HL-60/S4 treated with retinoic acid at 250 ng/mL for 4 days and 3 days (cell line): ENCODE measurements at regions not wholly inside any gene's neighbourhood (a gene's known extent, or its start where the extent isn't known, plus 50 kb on each side); places are given as distances from the start of the nearest gene placed in this dataset.

Experiments
- in situ Hi-C: fragments of 300-500 bp; cut with MboI; formaldehyde crosslinking; loops from 2 replicates; pipeline ENCODE4 v1.7.0; 2022; ENCODE audit warnings: low sequenced_read_pairs

DNA sequence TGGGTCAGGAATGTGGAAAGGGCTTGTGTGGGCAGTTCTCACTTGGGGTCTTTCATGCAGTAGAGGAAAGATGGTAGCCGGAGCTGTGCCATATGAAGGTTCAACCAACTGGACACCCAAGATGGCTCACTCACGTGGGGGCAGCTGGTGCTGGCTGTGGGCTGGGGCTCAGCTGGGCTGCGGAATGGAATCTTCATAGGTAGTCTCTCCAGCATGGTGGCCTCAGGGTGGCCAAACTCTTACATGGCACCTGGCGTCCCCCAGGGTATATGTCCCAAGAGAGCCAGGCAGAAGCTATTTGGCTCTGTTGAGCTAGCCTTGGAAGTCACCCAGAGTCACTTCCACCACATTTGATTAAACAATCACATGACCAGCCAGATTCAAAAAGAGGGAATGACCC, 163.1 kb upstream of the KLHL29 start:
- in situ Hi-C loops: loop anchor here (25.0 kb wide), 1 partner anchor 240 kb away; no protein-coding TSS in a partner anchor

DNA sequence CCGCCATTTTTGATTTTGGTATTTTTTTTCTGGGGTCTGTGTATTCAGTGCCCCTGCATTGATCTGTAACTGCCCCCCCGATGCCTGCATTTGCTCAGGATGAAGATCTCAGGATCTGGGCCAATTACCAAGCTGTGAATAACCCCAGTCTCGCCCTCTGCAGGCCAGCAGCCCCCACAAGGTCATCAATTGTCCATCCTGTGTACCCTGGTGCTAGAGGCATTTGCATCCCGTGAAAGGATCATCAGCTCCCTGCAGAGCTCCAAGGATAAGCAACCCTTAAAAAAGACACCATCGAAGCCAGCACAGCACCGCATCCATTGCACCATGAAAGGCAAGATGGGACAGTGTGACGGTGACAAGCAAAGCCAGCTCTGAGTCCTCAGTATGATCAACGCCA, 154.1 kb upstream of the KLHL29 start:
- in situ Hi-C loops: no loop called here

DNA sequence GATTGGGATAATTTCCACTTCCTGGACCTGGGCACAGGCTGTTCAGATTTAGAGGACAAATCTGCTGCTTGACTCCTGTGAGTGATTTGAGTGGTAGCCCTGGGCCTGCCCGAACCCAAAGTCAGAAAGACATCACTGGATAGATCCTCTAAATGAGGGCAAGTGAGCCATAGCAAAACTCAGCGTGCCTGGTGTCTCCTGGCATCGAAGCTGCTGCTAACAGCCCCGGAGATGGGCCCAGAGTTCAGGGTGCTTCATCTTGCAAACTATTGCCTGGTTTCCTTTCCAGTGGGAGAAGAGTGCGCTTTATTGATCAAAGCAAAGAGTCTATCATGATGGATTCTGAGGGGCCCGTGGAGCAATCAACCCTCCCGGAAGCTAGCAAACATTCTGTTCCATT, 153.1 kb upstream of the KLHL29 start:
- in situ Hi-C loops: no loop called here

DNA sequence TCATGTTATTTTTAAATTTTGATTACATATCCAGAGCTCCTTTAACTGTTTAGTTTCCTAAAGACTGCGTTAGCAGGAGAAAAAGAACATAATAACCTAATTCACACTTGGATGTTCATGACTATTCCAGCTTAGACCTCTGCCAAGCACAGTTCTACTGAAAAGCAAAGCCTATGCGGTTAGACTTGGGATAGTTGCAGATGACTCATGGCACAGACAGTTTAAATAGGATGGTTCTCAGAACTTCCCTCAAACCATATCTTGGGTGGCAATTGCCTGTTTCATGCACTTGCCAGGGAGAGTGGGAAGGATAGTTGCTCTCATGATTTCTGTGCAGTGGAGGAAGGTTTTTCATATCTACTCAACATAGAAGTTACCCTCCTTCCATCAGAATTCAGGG, 149.7 kb upstream of the KLHL29 start:
- in situ Hi-C loops: no loop called here

DNA sequence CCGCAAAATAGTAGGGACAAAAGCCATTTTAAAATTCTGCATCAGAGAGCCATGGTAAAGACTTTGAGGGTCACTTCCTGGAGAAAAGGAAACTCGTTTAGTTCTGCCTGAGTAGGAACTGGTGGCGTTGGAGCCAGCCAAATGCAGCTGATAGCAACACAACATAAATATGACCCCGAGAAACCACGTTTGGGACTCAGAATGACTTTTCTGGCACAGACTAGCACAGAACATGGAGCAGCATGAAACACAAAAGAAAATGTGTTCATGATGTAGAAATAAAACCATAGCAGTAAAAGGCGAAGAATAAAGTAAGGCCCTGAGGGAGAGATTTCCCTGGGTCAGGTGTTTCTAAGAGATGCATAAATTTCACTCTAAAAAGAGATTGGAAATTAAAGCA, 149.2 kb upstream of the KLHL29 start:
- in situ Hi-C loops: no loop called here

DNA sequence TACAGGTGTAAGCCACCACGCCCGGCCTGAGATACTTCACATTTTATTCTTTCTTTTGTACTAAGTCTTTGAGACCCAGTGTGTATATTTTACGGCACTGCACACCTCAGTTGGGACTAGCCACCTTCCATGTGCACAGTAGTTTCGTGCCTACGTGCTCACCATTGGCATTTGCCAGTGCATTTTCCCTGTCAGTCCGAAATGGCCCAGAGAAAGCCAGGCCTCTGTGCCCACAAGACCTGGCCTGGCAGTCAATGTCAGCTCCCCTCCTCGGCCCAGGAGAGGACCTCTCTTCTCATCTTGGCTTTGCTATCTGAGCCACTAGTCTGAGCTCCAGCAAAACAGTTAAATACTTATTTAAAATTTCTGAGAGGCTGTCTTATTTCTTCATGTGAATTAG, 147.8 kb upstream of the KLHL29 start:
- in situ Hi-C loops: no loop called here

DNA sequence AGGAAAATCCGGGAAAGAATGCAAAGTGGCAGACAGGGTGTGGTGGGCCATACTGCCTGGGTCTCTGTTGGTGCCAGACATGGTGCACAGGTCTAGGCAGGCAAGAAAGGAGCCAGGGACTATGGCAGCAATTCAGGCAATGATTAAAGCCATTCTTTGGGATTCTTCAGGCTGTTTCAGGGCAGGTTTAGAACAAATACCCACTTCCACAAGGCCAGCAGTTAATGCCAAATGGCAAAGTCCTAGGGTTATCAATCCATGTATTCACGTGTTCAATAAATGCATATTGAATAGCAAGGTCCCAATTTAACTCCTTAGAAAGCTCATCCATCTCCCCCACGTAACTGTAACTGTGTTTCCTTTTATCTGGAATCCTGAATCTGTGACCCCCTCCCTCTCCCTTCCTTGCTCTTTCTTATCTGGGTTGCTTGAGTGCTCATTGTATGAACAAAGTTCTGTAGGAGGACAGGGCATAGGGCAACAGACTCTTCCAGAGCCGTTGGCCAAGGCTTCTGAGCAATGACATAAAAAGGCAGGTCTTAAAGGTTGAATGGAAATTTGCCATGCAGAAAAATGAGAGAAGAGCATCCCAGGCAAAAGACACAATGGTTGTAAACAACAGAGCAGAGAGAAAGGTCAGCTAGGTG, 146.8 kb upstream of the KLHL29 start:
- in situ Hi-C loops: no loop called here

DNA sequence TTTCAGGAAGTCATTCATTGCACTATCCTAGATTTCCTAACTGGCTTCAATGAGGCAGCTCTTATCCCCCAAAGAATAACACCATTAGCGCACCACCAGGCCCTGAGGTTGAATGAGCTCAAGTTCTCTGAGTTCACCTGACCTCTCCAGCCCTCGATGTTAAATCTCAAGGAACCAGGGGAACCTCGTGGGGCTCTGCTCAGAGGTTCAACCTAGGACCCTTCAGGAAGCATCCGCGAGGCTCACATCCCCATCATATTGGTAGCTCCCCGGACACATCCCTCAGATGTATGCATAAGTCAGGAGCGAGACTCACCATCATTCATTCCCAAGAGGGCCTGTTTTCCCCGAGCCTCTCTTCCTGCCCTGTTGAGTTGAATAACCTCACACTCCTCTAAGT, 145.6 kb upstream of the KLHL29 start:
- in situ Hi-C loops: no loop called here

DNA sequence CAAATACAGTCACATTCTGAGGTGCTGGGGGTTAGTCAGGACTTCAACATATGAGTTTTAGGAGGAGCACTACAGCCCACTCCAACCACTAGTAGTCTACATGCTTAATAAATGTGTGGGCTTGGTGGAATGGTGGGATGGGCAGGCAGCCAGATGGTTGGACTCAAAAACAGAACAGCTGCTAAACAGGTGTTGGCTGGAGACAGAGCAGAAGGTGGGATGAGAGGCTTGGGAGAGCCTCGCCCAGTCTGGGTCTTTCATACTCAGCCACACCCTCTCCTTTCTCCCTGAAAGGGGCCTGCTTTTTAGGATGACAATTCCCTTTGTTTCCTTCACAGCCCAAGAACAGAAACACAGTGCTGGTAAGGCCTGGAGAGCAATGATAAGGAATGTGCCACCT, 143.9 kb upstream of the KLHL29 start:
- in situ Hi-C loops: no loop called here

DNA sequence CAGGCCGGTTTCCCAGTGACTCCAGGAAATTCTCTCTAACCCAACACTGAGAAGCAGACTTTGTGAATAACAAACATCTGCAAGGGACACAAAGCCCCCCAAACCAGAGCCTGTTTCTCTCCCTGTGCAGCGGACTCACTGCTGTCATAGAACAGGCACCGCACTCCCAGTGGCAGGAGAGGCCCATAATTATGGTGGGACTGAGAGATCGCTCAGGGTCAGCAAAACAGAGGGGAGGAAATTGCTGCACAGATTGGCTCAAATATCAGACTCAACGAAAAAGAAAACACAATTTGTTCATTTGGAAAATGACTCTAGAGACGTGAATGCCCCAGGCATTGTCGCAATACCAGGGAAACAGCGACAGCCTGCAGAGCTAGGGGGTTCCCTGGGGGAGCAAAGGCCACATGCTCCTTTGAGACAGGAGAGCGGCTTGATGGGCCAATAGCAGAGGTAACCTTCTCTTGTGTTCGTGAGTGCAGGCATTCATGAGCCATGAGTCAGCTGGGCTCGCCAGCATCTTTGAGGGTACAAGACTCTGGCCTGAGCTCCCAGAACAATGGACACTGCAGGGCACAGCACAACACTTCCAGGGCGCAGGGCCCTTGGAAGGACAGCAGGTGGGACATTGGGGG, 143.3 kb upstream of the KLHL29 start:
- in situ Hi-C loops: no loop called here

DNA sequence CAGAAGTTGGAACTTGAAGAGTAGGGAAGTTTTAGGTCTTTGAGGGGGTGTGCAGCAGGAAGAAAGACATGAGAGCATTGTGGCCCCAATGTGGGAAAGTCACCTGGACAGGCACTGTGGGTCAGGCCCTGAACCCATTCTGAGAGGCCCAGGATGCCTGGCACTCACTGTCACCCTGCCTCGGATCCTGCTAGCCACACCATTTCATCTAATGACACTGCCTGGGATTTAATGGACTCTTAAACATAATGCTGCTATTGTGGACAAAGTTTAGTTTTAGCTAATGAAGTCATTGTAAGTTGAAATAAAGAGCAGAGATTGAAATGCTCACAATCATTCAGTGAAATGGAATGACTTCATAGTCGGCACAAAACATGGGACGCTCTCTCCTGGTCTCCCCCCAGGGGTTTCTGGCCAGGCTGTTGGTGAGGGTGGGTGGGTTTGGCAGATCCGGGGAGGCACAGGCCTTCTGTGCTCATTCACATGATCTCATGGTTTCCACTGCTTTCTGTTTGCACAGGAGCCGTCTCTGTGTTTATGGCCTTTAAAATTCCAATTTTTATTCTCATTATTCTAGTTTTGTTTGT, 141.8 kb upstream of the KLHL29 start:
- in situ Hi-C loops: no loop called here

DNA sequence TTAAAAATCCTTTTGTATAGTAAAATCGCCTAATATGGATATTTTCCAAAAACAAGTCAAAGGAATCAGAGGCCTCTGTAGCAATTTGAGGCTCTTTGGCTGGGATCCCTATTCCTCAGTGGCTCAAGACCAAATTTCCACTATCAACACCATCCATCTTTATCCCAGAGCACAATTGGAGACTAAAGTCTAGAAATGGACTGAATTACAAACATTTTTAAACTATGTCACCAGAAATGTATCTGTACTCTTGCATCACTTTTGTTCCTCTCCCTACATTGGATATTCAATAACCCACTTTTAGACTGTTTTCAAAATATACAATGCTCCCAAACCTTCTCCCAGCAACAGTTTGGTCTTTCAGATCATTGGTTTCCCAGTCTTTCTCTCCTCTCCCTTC, 140.4 kb upstream of the KLHL29 start:
- in situ Hi-C loops: no loop called here

DNA sequence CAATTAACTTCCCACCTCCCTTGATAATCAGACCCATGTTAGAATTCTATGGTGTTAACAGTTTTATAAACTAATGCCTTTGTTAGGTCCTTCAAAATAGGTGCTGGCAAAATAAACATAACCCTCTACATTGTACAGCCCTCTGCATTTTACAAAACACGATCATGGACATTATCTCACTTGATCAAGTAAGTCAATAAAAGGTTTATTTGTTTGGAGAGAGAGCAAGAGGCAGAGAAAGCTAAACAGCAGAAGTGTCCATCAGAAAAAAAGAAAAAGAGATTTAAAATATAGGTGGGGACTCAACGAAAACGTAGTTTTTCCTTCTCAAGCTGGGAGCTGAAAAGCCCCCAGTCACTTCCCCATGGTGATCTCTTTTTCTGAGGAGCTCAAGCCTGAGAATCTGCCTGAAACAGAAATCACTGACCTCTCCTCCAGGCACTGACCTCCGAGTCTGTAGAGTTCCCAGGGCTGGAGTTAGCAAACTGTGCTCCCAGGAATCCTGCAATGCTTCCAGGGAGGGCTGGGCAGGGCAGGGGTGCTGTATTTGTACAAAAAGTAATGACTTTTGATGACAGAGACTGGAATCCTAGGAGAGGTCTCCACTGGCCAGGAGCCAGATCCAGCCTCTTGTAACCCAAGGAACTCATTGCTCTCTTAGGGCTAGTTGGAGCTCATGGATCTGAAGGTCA, 137.8 kb upstream of the KLHL29 start:
- in situ Hi-C loops: no loop called here

DNA sequence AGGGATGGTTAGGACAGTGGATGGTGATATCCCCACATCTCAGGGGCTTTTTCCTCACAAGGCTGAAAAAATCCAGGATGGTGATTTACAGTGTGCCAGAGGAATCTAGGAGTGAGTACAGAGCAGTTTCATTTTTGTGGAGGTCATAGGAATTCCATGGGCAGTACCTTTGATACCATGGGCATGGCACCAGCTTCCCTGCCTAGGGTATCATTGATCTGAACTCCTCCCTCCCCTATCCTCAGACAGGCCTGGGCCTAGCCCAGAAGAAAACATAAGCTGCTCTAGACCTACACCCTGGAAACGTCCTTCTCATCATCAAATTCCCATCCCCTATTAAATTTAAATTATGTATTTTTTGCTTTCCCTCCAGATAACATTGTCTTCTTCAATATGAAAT, 136.3 kb upstream of the KLHL29 start:
- in situ Hi-C loops: no loop called here

DNA sequence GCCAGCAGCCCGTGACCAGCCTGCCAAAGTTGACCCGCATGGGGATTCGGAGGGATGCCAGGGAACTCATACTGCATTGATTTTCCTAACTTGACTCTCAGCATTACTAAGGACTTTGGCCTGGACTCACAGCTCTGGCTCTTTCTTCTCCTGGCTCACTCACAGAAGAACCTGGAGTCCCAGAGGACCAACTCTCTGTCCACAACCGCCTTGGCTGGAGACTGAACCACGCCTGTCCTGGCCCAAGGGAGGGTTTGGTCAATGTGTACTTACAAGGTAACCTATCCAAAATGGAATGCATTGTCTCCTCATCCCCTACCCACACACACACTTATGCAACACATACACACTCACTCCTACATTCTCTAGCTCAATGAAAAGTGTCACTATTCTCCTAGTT, 135.6 kb upstream of the KLHL29 start:
- in situ Hi-C loops: no loop called here

DNA sequence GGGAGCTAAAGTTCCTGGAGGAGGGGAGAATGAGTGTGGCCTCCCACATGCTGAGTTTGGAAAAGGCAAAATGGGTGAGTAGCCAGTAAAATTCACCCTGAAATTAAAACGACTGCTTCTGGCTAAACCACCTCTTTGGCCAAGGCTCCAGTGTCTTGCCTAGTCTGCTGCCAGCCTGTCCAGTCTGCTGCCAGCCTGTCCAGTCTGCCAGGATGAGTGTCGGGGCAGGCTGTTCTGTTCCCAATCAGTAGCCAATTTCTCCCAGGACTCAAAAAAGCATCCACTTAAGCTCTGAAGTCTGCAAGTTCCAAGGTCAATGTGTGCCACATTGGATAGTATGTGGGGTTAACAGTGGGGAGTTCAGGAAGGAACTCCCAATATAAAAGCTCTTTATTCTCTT, 134.6 kb upstream of the KLHL29 start:
- in situ Hi-C loops: no loop called here

DNA sequence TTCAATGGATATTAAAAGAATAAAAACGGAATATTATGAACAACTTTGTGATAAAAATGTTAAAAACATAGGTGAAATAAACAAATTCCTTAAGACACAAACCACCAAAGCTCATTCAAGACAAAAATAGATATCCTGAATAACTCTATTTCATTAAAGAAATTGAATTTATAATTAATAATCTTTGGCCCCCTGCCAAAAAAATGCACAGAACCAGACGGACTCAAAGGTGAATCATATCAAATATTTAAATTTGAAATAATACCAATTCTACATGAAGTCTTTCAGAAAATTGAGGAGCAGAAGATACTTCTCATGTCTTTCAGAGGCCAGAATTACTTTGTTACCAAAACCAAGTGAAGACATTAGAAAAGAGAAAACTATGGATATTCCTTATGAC, 128.3 kb upstream of the KLHL29 start:
- in situ Hi-C loops: no loop called here

DNA sequence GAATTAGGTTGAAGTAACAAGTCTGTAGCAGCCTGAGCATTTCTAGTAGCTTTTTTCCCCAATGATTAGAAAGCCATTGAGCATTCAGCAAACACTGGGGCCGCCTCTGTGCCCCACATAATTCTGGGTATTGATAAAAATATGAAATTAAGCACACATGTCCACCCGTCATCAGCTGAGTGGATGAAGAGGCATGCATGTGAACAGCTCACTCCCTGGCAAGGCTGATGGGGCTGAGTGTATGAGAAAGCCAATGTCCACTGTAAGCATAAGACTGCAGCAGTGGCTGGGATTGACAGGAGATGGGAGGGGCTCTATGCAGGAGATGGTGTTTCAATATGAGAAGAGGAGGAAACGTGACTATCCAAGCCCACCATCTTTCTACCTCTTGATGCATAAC, 124.4 kb upstream of the KLHL29 start:
- in situ Hi-C loops: no loop called here

DNA sequence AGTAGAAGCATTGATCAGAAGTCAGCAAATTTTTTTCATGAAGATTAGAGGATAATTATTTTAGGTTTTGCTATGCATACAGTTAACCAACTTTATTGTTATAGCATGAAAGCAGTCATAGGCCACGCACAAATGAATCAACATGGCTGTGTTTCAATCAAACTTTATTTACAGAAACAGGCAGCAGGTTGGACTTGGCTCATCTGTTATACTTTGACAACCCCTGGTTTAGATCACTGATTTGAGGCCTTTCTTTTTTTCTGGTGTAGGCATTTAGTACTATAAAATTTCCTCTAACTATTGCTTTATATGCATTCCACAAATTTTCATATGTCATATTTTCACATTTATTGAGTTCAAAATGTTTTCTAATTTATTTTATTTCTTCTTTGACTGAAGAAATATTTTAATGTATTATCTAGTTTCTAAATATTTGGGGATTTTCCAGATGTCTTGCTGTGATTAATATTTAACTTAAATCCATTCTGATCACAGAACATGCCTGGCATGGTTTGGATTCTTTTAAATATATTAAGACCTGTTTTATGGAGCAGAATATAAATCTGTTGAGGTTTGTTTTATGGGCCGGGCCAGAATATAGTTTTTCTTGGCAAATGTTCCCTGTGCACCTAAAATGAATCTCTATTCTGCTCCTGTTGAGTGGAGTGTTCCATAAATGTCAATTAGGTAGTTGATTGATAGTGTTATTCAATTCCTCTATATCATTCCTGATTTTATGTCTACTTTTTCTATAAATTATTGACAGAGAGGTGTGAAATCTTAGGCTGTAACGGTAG, 116.3 kb upstream of the KLHL29 start:
- in situ Hi-C loops: no loop called here

DNA sequence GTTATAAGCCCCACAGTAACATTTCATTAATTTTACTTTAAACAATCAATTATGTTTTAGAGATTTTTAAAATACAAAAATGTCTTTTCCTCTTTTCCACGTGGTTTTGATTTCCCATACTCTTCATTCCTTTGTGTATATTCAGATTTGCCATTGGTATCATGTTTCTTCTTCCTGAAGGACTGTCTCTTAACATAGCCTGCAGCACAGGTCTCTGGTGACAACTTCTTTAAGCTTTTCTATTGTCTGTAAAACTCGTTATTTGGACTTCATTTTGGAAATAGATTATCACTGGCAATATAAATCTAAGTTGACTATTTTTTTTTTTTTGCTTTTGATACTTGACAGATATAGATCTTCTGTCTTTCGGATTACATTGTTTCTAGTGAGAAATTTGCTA, 115.2 kb upstream of the KLHL29 start:
- in situ Hi-C loops: no loop called here

DNA sequence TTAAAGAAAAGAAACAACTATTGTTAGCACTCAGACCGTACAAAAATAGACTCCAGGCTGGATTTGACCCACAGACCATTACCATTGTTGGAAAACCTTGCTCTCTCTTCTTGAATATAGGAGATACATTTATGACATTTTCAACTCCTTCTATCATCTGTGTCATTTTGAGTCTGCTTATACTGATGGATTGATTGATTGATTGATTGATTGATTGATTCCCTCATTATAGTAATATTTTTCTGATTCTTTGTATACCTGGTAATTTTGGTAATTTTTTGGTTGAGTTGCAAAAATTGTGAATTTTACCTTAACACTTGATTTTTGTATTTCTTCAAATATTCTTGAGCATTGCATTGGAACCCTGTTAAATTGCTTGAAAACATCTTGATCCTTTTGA, 114.2 kb upstream of the KLHL29 start:
- in situ Hi-C loops: no loop called here
